ENCODE measurements at regions not wholly inside any gene's neighbourhood (a gene's known extent, or its start where the extent isn't known, plus 50 kb on each side); places are given as distances from the start of the nearest gene placed in this dataset.

- Histone ChIP-seq H3K27me3 (no peaks in the 10 kb centered on the region), H3K36me3 (no peaks in the 10 kb centered on the region), H3K4me1 (peaks cover 0 to 5% (median 4%) of the 10 kb centered on the region in 4 donors), H3K27ac (no peak overlapping the region), H3K4me3 (no peak overlapping the region), H3K9me3 (peaks cover 0 to 12% (median 0%) of the 10 kb centered on the region in 4 donors)
- 82 to 87% methylated on average over 3 of the region's 3 CpGs for WGBS, 2 donors
- TF ChIP-seq CTCF (IDR thresholded peaks at IDR 0.05): no peak
- TF ChIP-seq EP300 (IDR thresholded peaks at IDR 0.05): no peak
- TF ChIP-seq POLR2A (IDR thresholded peaks at IDR 0.05): no peak
- DNase-seq (ENCODE audit: low spot score in 2 of 2): no peak
Observed at GRCh38 chr3:187926620-187927019, 181.4 kb upstream of the BCL6 start.

- 92 to 94% methylated on average over 1 of the region's 1 CpG for WGBS, 2 donors
- DNase-seq (ENCODE audit: low spot score in 2 of 2): no peak
- Histone ChIP-seq H3K4me3 (no peak overlapping the region), H3K27me3 (no peaks in the 10 kb centered on the region), H3K27ac (no peak overlapping the region), H3K4me1 (peaks cover 0 to 5% (median 4%) of the 10 kb centered on the region in 4 donors), H3K9me3 (peaks cover 0 to 12% (median 0%) of the 10 kb centered on the region in 4 donors), H3K36me3 (no peaks in the 10 kb centered on the region)
- no peak for TF ChIP-seq EP300 (IDR thresholded peaks at IDR 0.05)
- TF ChIP-seq POLR2A (IDR thresholded peaks at IDR 0.05): no peak
- TF ChIP-seq CTCF (IDR thresholded peaks at IDR 0.05): no peak
Observed at GRCh38 chr3:187927565-187927964, 182.3 kb upstream of the BCL6 start.

GRCh38 chr3:187929112-187929816 lies 184.0 kb upstream of the BCL6 start:
- no peak for DNase-seq (ENCODE audit: low spot score in 2 of 2)
- H3K4me1 ChIP-seq: peaks cover 0 to 5% (median 4%) of the 10 kb centered on the region in 4 donors
- peaks cover 0 to 8% (median 0%) of the 10 kb centered on the region in 4 donors for H3K9me3 ChIP-seq
- WGBS, 2 donors: 46 to 49% methylated on average over 8 of the region's 8 CpGs
- no peak overlapping the region for H3K4me3 ChIP-seq
- no peak overlapping the region for H3K27ac ChIP-seq
- no peaks in the 10 kb centered on the region for H3K36me3 ChIP-seq
- no peaks in the 10 kb centered on the region for H3K27me3 ChIP-seq
- TF ChIP-seq CTCF (IDR thresholded peaks at IDR 0.05): no peak
- TF ChIP-seq POLR2A (IDR thresholded peaks at IDR 0.05): no peak
- no peak for TF ChIP-seq EP300 (IDR thresholded peaks at IDR 0.05)

GRCh38 chr3:187930021-187930420 lies 184.8 kb upstream of the BCL6 start:
- H3K4me1 ChIP-seq: peaks cover 0 to 5% (median 4%) of the 10 kb centered on the region in 4 donors
- TF ChIP-seq EP300 (IDR thresholded peaks at IDR 0.05): no peak
- TF ChIP-seq CTCF (IDR thresholded peaks at IDR 0.05): no peak
- TF ChIP-seq POLR2A (IDR thresholded peaks at IDR 0.05): no peak
- H3K4me3 ChIP-seq: no peak overlapping the region
- DNase-seq (ENCODE audit: low spot score in 2 of 2): no peak
- WGBS, 2 donors: 56 to 65% methylated on average over 3 of the region's 3 CpGs
- H3K27me3 ChIP-seq: no peaks in the 10 kb centered on the region
- H3K9me3 ChIP-seq: peaks cover 0 to 6% (median 0%) of the 10 kb centered on the region in 4 donors
- H3K27ac ChIP-seq: no peak overlapping the region
- no peaks in the 10 kb centered on the region for H3K36me3 ChIP-seq

GRCh38 chr3:187931101-187931500 lies 185.8 kb upstream of the BCL6 start:
- no peak overlapping the region for H3K4me3 ChIP-seq
- H3K36me3 ChIP-seq: no peaks in the 10 kb centered on the region
- no peak overlapping the region for H3K27ac ChIP-seq
- TF ChIP-seq CTCF (IDR thresholded peaks at IDR 0.05) (no peak), POLR2A (IDR thresholded peaks at IDR 0.05) (no peak), EP300 (IDR thresholded peaks at IDR 0.05) (no peak)
- DNase-seq (ENCODE audit: low spot score in 2 of 2): no peak
- peaks cover 0 to 6% (median 0%) of the 10 kb centered on the region in 4 donors for H3K9me3 ChIP-seq
- no peaks in the 10 kb centered on the region for H3K27me3 ChIP-seq
- peaks cover 0 to 5% (median 4%) of the 10 kb centered on the region in 4 donors for H3K4me1 ChIP-seq
- 44 to 47% methylated on average over 4 of the region's 4 CpGs for WGBS, 2 donors
